HG03025 (cell line): ENCODE measurements at regions not wholly inside any gene's neighbourhood (a gene's known extent, or its start where the extent isn't known, plus 50 kb on each side); places are given as distances from the start of the nearest gene placed in this dataset.
"Not testable (repeated sequence)": the region's sequence is repeated elsewhere in the genome, so short reads cannot be mapped to it uniquely, and the experiment has no call there.

Source experiments
- ATAC-seq: cut with Tn5 transposase; IDR thresholded peaks from one replicate; pipeline ENCODE4 v1.9.1; 2021; ENCODE audit warnings: mild to moderate bottlenecking, moderate library complexity; ENCODE audit not compliant: unreplicated experiment, low FRiP score

DNA sequence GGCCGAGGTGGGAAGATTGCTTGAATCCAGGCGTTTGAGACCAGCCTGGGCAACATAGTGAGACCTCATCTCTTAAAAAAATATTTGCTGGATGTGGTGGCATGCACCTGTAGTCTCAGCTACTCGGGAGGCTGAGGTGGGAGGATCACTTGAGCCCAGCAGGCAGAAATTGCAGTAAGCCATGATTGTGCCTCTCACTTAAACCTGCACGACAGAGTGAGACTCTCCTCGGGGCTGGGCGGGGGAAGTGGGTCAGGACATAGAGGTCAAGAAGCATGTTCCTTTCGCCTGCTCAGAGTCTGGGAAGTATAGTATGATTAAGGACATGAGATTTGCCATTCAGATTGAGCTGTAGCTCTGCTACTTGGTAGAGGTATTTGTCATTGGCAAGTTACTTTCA, 52.3 kb downstream of the SEPTIN7 start:
- not testable (repeated sequence) for ATAC-seq

DNA sequence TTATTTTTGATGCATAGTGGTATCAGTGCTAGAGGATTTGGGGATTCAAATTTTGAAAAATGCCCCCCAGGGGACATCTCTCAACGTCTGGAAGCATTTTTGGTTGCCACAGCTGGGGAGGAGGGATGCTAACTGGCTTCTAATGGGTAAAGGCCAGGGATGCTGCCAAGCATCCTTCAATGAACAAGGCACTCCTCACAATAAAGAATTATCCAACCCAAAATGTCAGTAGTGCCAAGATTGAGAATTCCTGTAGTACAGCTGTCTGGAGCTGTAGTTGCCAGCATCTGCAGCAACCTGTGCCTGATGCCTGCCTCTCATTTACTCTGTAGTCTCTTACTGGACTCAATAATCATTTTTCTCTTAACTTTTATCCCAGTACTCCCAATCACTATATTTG, 53.5 kb downstream of the SEPTIN7 start:
- no peak for ATAC-seq

- ATAC-seq, result no peak
Observed at GRCh38 chr7:35856175-35856574, 55.3 kb downstream of the SEPTIN7 start.

DNA sequence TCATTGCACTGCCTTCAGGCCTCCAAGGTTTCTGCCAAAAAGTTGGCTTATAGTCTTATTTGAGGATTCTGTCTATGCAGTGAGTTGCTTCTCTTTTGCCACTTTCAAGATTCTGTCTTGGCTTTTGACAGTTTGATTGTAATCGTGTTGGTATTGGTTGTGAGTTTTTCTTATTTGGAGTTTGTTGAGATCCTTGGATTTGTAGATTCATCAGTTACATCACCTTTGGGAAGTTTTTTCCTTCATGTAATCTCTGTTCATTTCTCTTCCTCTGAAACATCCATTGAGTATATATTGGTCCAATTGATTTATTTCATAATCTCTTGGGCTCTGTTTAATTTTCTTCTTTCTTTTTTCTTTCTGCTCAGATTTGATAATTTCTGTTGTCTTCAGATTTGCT, 59.8 kb downstream of the SEPTIN7 start:
- no peak for ATAC-seq

DNA sequence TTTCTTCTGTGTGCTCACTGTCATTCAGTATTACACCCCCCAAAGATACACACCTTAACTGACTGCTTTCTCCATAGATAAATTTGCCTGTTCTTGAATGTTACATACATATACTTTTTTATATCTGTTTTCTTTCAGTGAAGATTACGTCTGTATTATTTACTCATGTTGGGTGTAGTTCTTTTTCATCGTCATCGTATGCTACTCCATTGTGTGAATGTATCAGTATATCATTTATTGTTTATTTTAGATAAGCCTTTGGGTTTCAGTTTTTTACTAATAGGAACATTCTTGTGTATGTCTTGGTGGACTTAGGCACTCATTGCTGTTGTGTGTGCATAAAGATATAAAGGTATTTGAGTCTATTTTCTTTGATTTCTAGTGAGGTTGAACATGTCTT, 64.4 kb downstream of the SEPTIN7 start:
- no peak for ATAC-seq

- no peak for ATAC-seq
Observed at GRCh38 chr7:35866186-35866585, 65.3 kb downstream of the SEPTIN7 start.

- ATAC-seq, result not testable (repeated sequence)
Observed at GRCh38 chr7:35869117-35869516, 68.3 kb downstream of the SEPTIN7 start.

DNA sequence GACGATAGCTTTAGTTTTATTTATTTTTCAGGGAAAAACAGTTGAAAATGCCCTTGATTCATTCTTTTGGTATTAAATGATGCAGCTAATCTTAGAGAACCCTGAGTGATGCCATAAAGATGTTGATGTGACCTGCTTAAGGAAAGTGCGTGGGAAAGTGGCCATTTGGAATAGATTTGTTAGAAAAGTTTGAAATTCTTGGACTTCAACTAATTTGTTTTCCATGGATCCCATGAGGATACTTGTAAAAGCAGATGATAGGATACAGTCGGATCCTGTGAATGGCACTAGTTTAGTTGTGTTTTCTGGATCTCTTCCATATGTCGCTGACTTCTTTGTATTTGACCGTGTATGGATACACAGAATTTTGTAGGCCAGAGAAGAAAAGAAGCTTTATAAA, 69.0 kb downstream of the SEPTIN7 start:
- no peak for ATAC-seq

GRCh38 chr7:35871856-35872255, 71.0 kb downstream of the SEPTIN7 start:
- no peak for ATAC-seq

GRCh38 chr7:35874886-35875285, 74.0 kb downstream of the SEPTIN7 start:
- ATAC-seq, result no peak

DNA sequence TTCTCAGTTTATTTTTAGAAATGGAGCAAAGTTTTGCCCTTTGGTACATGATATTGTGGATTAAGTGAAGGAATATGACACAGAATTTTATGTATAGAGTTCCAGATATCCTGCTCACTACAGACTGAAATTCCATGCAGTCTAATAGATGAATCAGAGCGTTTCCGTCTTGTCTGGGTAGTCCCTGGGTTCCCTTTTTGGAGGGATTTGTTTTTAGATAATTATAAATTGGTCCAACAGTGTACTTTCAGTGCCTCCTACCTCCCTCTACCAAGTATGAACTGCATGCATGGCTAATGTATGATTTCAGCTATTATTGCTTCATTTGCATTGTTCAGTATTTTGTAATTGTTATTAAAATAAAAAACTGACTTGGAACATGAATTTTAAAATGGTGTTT, 74.4 kb downstream of the SEPTIN7 start:
- no peak for ATAC-seq

DNA sequence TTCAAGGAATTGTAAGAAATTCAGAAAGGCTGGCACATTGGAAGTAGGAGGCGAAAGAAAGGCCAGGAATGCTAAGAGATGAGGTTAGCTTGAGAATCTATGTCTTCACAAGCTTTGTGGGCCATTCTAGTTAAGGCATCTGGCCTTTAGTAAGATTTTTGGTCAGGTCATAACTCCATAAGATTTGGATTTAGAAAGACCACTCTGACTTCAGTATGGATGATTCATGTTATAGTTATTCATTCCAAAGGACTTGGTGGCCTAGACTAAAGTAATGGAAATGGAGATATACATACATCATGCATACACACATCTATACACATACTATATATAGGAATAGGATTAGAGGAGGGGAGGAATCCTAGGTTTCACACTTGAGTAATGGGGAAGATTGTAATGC, 77.5 kb downstream of the SEPTIN7 start:
- no peak for ATAC-seq

DNA sequence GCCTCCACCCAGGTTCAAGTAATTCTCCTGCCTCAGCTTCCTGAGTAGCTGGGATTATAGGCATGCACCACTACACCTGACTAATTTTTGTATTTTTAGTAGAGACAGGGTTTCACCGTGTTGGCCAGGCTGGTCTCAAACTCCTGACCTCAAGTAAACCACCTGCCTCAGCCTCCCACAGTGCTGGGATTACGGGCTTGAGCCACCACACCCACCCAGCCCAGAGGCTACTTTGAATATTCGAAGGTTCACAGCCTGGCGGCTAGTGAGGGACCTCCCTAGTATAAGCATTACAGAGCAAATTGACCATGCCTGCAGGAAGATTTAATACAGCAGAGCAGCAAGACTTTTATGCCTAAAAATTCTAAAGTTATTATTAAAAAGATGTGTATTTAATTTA, 86.6 kb downstream of the SEPTIN7 start:
- ATAC-seq, result not testable (repeated sequence)

GRCh38 chr7:35889001-35889400, 88.1 kb downstream of the SEPTIN7 start:
- no peak for ATAC-seq

DNA sequence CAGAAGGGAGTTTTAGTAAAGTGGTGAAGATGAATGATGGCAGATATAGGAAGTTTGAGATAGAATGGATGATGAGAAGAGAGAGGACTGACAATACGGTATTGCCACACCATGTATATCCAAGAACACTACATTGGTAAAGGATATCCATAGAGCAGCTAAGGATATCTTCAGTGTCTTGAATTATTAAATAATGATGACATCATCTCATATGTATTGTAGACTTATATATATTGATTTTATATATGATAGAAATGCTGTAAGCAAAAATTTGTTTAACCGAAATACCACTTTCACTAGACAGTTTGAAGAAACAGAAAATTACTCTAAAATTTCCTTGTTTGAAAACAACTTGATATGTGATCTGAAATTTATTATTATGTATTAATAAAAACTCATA, 89.0 kb downstream of the SEPTIN7 start:
- no peak for ATAC-seq

- ATAC-seq, result no peak
Observed at GRCh38 chr7:35891004-35891830, 90.4 kb downstream of the SEPTIN7 start.

- no peak for ATAC-seq
Observed at GRCh38 chr7:35893649-35894048, 92.8 kb downstream of the SEPTIN7 start.

DNA sequence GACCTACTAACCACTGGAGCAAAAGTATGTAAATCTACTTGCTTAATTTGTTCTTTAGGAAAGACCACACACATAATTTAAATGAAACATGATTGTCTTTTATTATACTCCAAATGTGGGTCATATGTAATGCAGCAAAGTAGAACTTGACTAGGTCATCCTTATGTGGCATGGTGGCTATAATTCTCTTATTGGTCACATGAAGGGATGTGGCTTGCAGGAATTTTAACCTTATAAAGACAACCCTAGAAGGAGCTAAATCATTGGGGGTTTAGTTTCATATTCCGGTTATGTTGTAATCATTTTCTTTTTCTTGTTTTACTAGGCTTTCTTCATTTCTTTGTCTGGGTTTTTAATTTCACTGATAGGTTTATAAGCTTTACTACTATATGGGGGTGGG, 93.9 kb downstream of the SEPTIN7 start:
- ATAC-seq, result no peak

GRCh38 chr7:35900651-35901050, 99.8 kb downstream of the SEPTIN7 start:
- no peak for ATAC-seq

DNA sequence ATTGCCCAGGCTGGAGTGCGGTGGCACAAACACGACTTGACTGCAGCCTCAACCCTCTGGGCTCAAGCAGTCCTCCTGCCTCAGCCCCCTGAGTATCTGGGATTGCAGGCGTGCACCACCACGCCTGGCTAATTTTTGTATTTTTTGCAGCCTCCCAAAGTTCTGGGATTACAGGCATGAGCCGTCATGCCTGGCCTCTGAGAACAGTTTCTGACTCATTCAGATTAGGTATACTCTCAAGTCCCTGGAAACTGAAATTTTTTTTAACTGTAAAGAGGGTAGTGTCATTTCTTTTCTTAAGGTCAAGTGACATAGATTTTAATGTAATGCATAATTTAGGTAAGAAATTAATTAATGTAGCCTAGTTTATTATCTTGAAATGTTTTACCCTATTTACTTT, 104.7 kb downstream of the SEPTIN7 start:
- no peak for ATAC-seq

GRCh38 chr7:35906191-35906908, 105.5 kb downstream of the SEPTIN7 start:
- no peak for ATAC-seq
